Caki2 (cell line): ENCODE measurements at regions not wholly inside any gene's neighbourhood (a gene's known extent, or its start where the extent isn't known, plus 50 kb on each side); places are given as distances from the start of the nearest gene placed in this dataset.

Experiments
- DNase-seq: peaks from one replicate; pipeline ENCODE4 v3.0.0-alpha.2; 2015; ENCODE audit warnings: low read depth
- in situ Hi-C: cut with HindIII; loops from 2 replicates; pipeline ENCODE4 v1.10.0; 2016; ENCODE audit warnings: low sequenced_read_pairs, low pct_unique_long_range_greater_than_20kb, mixed read lengths

DNA sequence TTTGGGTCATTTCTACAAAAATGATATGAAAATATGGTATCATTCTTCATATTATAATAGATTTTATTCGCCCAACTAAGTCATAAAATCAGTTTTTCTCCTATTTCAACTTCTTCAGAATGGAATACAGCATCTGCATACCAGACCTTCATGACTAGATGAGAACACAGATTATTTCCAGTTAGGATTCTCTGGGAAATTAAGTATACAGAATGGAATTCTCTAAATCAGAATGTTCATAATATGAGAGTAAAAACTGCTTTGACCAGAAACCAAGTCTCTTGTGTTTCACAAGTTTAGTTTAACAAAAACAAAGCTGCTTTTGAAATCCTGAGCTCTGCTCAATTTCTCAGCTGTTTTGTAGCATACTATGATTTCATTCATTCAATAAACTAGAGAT lies 160.3 kb upstream of the SEMA3A start:
- in situ Hi-C loops: no loop called here
- DNase-seq: no peak

DNA sequence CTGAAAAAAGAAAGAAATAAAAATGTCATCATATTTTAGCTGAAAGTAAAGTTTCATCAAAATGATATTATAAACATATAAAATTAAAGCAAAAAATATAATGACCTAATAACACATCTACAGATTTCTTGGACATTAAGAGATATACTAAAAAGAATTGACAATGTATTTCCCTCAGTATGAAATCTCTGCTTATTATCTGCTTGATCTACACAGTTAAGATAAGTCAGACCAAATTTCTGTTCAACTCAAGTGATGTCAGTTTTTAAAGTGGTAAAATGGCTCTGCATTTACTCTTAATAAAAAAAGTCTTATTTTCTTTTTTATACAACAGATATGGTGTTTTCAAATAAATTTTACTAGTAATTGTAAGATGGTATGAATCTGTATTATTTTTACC lies 159.4 kb upstream of the SEMA3A start:
- no peak for DNase-seq
- in situ Hi-C loops: no loop called here

DNA sequence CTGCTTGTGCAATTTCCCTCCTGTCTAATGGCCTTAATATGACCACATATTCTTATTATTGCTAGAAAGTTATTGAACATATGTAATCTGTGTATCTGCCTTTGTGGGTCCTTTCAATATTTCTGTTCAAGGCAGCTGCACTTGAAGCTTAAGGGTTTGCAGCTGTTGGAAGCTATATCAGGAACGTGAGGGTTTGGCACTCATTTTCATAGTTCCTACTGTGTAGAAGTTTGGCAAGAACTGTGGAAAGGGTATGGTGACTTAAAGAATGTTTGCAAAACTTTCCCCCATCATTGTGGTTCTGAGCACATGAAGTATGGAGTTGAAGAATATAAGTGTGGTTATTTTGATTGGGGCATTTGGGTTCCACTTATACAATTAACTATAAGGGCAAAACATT lies 144.7 kb upstream of the SEMA3A start:
- in situ Hi-C loops: no loop called here

DNA sequence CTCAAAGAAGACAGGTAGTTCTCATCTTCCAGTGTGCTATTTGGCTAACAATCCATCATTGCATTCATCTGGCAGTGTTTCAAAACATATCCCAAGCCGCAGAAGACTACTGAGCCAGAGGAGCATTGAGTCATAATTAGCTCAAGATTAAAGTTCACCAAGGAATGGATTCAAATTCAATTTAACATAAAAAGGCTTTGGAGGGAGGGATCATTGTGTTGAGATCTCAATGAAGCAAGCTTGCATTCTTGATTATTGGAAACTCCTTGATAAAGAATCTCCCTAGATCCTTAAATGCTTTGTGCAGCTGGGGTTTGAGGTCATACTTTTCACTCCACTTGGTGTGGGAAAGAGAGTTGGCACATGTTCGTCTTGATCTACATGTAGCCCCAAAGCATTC lies 142.8 kb upstream of the SEMA3A start:
- in situ Hi-C loops: no loop called here
- no peak for DNase-seq

More for the DNA sequence above, 144.7 kb upstream of the SEMA3A start:
- no peak for DNase-seq

DNA sequence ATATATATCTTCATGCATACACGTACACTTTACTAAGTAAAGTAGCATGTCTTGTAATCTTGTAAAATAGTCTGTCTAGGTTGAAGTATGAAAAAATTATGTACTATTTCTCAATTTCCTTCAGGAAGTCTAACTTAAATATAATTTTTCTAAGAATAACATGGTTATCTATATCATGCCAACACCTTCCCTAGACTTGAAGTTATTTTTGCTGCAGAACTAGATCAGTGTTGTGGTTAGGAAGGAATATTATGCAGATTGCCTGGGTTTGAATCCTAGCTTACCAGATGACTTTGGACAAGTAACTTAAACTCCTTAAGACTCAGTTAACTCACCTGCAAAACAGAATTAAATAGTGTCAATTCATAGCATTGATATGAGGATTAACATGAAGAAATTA lies 142.2 kb upstream of the SEMA3A start:
- DNase-seq: no peak
- in situ Hi-C loops: no loop called here

DNA sequence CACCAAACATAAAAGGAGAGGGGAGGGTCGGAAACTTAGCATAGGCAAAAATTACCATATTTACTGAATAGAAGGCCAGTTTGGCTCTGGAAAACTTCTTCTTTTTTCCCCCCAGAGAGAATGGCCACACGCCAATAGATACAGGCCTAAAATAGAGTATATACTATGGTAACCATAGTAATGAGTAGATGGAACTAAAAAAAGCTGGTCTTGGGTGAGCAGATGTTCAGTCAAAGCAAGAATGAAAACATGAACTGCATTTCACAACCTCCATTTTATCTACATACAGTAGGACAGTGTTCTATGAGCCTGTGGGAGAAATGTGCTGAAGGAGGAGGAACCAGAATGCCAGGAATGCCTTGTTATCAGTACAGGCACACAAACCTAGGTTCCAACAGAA lies 141.7 kb upstream of the SEMA3A start:
- in situ Hi-C loops: no loop called here

DNA sequence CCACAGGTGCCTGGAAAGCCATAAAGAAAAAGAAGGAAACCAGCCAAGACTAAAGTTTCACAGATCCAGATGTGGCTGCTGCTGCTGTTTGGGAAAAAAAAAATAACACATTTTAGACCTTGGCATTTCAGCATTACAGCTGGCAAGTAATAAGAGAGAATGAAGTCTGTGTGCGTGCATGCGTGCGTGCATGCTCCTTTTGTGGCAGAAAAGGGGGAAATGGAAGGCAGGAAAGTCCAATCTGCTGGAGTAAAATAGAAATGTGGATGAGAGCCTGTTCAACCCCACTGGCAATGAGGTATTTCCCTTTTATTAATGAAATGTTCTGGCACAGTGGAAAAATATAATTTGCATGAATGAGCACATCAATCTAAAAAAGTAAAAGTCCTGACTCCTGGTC lies 137.0 kb upstream of the SEMA3A start:
- DNase-seq: peak; percentile 23
- in situ Hi-C loops: no loop called here

More for the DNA sequence above, 141.7 kb upstream of the SEMA3A start:
- no peak for DNase-seq

DNA sequence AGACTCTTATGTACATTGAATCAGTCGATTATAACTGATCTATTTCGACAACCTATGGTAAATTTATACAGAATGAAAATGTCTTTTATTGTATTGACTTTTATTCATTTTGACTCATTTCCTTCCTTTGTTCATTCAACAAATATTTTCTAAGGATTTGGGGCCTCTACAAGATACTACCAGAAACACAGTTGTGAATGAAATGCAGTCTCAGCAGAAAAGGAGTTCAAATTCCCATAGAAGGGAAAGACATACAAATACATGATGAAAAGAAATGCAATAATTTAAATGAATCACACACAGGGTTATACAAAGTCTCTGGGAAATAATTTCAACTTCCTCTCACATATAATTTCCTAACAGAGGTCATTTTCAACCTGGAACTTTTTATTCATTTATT lies 134.0 kb upstream of the SEMA3A start:
- in situ Hi-C loops: no loop called here
- no peak for DNase-seq

DNA sequence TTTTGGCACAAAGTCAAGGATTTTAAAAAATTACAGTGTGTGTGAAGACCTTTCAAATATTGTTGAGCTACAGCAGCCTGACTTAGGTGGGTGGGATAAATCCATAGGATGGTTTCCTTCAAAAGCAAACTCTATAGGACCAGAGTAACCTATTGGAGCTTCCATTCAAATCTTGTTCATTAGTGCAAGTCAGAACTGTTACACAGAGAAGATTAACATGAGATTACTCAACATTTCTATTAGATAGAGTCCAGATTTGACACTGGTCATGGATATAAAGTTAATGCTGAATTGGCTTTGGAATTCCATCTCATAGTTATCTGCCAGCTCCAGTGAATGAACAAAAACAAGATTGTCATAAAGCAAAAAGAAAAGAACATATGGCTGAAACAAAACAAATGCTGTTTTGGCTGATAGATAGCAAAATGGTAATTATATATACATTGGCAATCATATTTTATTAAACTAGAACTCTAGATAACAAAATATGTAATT lies 129.6 kb upstream of the SEMA3A start:
- no peak for DNase-seq
- in situ Hi-C loops: no loop called here

DNA sequence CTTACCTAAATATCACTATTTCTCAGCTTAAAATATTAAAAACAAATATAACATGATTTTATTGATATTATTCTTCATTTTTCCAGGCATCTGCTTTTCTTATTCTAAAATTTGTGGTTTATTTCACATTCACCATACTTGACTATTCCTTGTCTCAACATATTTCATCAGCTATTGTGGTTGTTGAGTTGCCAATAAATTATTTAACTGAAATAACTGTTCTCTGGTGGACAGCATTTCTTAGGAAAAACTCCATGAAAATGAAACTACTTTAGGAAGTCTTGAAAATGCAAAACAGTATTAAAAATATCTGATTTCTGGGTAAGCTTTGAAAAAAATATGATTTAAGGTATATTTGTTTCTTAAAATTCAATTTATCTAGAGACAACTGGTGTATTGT lies 122.9 kb upstream of the SEMA3A start:
- DNase-seq: no peak
- in situ Hi-C loops: no loop called here

DNA sequence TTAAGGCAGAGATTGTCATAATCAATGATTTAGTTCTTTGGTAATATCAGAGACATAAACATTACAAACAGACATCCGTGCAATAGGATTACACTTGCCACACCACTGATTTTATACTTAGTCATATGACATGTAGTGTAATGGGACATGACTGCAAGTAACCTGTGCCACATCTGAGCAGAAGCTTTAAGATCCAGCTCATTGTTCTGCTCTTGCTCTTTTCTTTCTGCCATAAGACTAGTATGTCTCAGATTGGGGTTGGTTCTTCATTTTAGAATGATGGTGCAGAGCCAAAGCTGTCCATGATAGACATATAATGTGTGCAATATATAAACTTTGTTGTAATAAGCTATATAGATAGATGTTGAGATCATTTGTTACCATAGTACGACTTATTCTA lies 119.7 kb upstream of the SEMA3A start:
- DNase-seq: peak; percentile 41
- in situ Hi-C loops: no loop called here

DNA sequence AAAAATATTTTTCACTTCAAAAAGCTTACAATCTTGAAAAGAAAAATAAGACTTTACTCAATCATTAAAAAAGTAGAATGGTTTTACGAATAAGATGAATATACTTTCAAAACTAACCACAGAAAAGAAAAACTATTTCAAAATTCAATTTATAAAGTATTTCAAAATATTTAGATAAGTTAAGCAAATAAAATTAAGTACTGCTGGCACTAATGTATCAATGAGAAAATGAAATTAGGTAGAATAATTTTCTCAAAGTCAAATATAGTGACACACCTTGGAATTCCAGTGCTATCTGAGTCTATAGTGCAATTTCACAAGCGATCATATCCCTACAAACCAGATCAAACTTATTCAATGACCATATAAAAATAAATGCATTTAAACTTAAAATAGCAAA lies 109.8 kb upstream of the SEMA3A start:
- DNase-seq: no peak
- in situ Hi-C loops: no loop called here

DNA sequence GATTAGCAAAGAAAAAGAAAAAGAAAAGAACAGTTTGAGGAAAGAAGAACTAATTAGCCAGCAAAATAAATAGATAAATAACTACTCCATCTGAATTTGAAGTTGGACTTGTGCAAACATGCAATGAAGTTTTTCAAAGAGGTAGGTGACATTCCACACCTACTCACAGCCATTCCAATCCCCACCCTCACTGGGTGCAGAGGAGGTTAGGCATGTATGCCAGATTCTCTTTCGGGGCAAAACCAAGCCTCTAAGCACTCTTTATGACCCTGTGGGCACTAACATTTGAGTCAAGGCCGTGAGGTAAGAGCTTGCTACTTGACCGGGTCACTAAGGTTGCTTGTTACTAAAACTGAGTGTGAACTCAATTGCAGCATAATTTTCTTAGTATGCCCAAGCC lies 108.4 kb upstream of the SEMA3A start:
- no peak for DNase-seq
- in situ Hi-C loops: no loop called here

DNA sequence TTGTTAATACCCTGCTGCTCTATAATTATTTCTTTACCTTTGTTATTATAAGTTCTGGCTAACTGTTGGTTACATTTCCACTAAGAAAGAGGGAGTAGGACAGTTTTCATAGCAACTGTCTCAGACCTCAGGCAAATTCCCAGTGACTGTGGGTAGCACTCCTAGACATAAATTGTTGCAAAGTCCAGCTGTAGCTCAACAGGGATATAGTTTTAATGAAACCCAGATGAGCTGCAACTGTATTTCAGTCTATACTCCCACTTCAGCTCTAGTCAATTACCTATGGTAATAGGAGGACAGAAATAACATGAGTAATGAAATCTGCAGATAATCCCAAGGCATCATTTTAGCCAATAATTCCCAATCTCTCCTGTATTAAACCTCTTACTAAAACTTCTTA lies 103.0 kb upstream of the SEMA3A start:
- DNase-seq: no peak
- in situ Hi-C loops: no loop called here

DNA sequence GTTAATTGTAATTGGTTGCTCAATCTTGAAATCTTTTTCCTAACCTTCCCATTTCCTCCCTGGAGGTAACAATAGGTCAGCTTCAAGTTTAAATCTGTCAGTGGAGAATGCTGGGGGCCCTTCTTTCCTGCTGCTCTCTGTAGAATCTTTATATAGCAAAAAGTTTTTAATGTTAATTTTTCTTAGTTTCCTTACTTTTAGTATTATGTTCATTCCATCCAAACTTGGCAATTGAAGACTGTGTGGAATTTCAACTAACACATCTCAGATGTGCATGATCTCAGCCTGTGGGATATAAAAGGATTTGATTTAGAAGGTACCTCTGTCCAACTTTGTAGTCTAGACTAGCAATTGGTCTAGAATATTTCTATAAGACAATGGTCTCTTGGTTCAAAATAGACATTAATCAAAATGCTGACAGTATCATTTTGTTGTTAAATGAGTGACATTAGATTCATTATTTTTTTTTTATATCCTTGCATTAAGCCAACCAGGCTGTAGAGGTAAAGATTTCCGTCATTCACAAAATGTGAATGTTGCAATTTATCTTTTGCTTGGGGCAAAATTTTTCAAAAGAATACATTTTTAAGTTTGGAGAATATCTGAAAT lies 100.4 kb upstream of the SEMA3A start:
- in situ Hi-C loops: no loop called here
- no peak for DNase-seq

DNA sequence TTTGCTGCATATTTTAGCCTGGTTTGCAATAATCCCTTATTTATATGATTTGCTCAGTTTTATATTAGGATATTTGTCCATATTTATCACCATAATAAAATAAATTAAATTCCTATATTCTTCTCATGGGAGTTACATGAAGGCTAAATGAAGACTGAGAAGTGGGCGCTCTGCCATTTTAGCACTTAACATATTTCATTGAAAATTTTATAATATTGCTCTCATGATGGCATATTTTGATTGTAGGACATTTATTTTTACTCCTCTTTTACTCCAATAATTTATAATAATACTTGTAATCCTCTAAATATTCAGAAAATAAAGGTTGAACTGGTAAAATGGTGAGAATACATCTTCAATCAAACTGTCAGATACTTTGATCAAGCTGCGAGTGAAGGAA lies 99.8 kb upstream of the SEMA3A start:
- no peak for DNase-seq
- in situ Hi-C loops: no loop called here

DNA sequence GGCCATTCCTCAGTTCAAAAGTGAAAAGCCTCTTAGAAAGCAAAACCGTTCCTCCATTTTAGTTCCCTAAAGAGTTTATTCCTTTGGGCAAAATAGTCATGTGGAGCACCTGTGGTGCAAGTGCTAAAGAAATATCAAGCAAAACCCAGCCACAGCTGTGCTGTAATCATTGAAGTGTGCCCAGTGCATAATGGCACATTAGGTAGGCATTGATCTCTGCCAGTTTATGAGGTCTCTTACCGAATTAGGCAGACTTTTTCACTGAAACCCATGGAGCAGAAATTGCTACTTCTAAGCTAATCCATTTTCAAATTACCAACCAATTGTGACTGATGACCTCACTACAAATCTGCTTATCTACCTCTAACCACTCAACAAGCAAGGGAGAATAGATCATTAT lies 97.2 kb upstream of the SEMA3A start:
- in situ Hi-C loops: no loop called here
- no peak for DNase-seq

DNA sequence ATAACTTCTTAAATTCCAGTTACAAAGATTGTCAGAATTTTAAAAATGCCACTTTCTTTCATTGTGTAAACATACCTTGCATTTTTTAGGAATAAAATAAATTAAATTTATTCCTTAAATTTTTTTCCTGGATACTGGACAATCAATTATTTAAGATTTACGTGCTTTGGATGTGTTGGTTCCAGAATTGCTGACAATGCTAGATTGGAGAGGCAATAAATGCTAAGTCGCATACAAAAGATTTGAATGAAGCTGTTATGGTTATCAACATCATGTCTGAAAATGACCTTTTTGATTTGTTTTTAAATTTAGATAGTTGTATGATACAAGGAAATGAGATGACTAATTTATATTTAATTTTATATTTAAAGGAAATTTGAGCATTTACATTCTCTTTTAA lies 89.2 kb upstream of the SEMA3A start:
- no peak for DNase-seq
- in situ Hi-C loops: no loop called here

DNA sequence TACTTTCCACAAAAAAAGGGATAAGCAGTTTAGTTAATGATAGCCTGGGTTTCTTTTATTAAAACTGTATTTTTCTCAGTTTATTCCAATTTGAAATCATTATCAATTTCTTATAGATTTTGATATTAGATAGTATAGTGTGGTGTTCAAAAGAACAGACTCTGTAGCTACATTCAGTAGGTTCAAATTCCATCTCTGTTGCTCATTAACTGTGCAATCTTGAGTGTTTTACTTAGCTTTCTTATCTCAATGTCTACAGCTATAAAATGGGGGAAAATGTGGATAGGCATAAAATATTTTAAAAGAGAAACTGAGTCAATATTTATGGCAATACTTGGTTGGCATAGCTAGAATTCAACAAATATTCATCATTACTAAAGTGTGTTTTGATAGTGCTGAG lies 86.9 kb upstream of the SEMA3A start:
- no peak for DNase-seq
- in situ Hi-C loops: no loop called here

DNA sequence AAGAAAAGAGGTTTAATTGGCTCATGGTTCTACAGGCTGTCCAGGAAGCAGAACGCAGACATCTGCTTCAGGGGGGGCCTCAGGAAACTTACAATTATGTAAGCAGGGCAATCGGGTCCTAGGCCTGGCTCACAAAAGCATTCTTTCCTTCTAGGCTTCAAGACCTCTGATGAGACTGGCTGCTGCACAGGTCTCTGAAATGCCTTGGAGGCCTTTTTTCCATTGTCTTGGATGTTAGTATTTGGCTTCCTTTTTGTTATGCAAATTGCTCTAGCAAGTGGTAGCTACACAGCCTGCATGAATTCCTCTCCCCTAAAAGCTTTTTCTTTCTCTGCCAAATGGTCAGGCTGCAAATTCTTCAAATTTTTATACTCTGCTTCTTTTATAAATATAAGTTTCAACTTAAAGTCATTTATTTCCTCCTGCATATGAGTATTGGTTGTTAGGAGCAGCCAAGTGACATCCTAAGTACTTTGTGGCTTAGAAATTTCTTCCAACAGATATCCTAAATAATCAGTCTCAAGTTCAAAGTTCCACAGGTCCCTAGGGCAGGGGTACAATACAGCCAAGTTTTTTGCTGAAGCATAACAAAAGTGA lies 83.1 kb upstream of the SEMA3A start:
- in situ Hi-C loops: no loop called here
- DNase-seq: no peak
